Kidney tubule cell (primary cell): ENCODE measurements at regions not wholly inside any gene's neighbourhood (a gene's known extent, or its start where the extent isn't known, plus 50 kb on each side); places are given as distances from the start of the nearest gene placed in this dataset.

Experiments used
- DNase-seq: peaks from one replicate; pipeline ENCODE4 v3.0.0-alpha.2; 2018; ENCODE audit warnings: low spot score

- no peak for DNase-seq
Observed at GRCh38 chr2:224210286-224211180, 171.4 kb upstream of the SERPINE2 start.

- no peak for DNase-seq
Observed at GRCh38 chr2:224209555-224210285, 170.6 kb upstream of the SERPINE2 start.

GRCh38 chr2:224208443-224208842 lies 169.4 kb upstream of the SERPINE2 start:
- DNase-seq, result no peak

GRCh38 chr2:224208007-224208406 lies 168.9 kb upstream of the SERPINE2 start:
- peak; percentile 21 for DNase-seq

- DNase-seq, result peak; percentile 45
Observed at GRCh38 chr2:224206816-224207215, 167.7 kb upstream of the SERPINE2 start.

GRCh38 chr2:224202281-224202865 lies 163.3 kb upstream of the SERPINE2 start:
- no peak for DNase-seq

- DNase-seq, result no peak
Observed at GRCh38 chr2:224198436-224198835, 159.3 kb upstream of the SERPINE2 start.

- DNase-seq, result no peak
Observed at GRCh38 chr2:224196810-224197209, 157.7 kb upstream of the SERPINE2 start.

GRCh38 chr2:224195925-224196571 lies 157.0 kb upstream of the SERPINE2 start:
- DNase-seq, result no peak

- DNase-seq, result no peak
Observed at GRCh38 chr2:224194161-224194560, 155.1 kb upstream of the SERPINE2 start.

- DNase-seq, result no peak
Observed at GRCh38 chr2:224191465-224191864, 152.4 kb upstream of the SERPINE2 start.

- no peak for DNase-seq
Observed at GRCh38 chr2:224190936-224191270, 151.8 kb upstream of the SERPINE2 start.

- no peak for DNase-seq
Observed at GRCh38 chr2:224190234-224190935, 151.3 kb upstream of the SERPINE2 start.

- no peak for DNase-seq
Observed at GRCh38 chr2:224187220-224187619, 148.1 kb upstream of the SERPINE2 start.

- no peak for DNase-seq
Observed at GRCh38 chr2:224185023-224185601, 146.0 kb upstream of the SERPINE2 start.

- no peak for DNase-seq
Observed at GRCh38 chr2:224183086-224183485, 144.0 kb upstream of the SERPINE2 start.

GRCh38 chr2:224182498-224182897 lies 143.4 kb upstream of the SERPINE2 start:
- DNase-seq, result no peak

- no peak for DNase-seq
Observed at GRCh38 chr2:224181534-224182155, 142.6 kb upstream of the SERPINE2 start.

GRCh38 chr2:224180810-224181209 lies 141.7 kb upstream of the SERPINE2 start:
- DNase-seq, result no peak

- DNase-seq, result no peak
Observed at GRCh38 chr2:224178056-224178455, 139.0 kb upstream of the SERPINE2 start.

- DNase-seq, result no peak
Observed at GRCh38 chr2:224175538-224175937, 136.5 kb upstream of the SERPINE2 start.
